ENCODE measurements at regions not wholly inside any gene's neighbourhood (a gene's known extent, or its start where the extent isn't known, plus 50 kb on each side); places are given as distances from the start of the nearest gene placed in this dataset.
"Not testable (repeated sequence)": the region's sequence is repeated elsewhere in the genome, so short reads cannot be mapped to it uniquely, and the experiment has no call there.

- in situ Hi-C loops (cut with MboI; ENCODE audit: low sequenced_read_pairs): no loop called here
These were observed 402.2 kb upstream of the RUNX1 start for GRCh38 chr21:35451276-35451675.

DNA sequence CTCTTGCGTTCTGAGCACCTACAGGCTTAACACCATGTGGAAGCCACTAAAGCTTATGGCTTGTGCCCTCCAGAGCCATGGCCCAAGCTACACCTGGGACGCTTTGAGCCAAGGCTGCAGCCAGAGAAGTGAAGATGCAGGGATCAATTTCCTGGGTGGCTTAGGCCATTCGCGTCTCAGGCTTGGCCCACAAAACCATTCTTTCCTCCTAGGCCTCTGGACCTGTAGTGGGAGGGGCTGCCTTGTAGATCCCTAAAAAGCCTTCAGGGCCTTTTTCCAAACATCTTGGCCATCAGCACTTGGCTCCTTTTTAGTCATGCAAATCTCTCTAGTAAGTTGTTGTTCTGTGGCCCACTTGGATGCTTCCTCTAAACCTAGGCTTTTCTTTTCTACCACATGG, 401.7 kb upstream of the RUNX1 start:
- in situ Hi-C loops (cut with MboI; ENCODE audit: low sequenced_read_pairs): no loop called here

DNA sequence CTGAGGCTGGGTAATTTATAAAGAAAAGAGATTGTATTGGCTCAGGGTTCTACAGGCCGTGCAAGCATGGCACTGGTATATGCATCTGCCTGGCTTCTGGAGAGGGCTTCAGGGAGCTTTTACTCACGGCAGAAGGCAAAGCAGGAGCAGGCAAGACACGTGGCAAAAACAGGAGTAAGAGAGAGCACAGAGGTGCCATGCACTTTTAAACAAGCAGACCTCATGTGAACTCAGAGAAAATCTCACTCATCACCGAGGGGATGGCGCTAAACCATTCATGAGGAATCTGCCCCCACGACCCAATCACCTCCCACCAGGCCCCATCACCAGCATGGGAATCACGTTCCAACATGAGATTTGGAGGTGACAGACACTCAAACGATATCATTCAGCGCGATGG, 400.7 kb upstream of the RUNX1 start:
- in situ Hi-C loops (cut with MboI; ENCODE audit: low sequenced_read_pairs): no loop called here

DNA sequence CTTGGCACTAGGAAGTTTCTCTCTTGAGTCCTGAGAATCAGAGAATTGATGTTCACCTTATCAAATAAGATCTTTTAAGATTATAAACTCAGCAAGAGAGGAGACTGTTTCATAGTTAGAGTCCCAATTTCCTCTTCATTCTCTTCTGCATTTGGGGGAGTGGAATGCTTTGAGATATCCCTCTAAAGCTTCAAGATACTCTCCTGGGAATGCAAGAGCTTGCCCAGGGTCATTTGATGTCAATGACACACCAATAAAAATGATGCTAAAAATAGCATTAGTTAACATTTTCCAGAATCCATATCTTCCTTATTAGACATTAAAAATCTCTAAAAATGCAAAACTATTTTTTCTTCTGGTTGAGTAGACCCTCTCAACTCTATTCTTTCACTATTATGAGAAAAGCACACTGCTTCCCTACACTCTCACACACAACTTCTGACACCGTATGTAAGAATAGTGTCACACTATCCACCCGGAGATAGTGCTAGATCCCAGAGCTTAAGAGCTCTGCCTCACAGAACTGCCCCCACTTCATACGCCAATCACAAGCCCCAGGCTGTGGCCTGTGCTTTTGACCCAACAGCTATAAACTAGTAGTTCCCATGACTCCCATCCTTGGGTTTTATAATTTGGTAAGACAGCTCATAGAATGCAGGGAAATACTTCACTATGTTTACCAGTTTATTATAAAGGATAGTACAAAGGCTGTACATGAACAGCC, 399.9 kb upstream of the RUNX1 start:
- in situ Hi-C loops (cut with MboI; ENCODE audit: low sequenced_read_pairs): no loop called here

DNA sequence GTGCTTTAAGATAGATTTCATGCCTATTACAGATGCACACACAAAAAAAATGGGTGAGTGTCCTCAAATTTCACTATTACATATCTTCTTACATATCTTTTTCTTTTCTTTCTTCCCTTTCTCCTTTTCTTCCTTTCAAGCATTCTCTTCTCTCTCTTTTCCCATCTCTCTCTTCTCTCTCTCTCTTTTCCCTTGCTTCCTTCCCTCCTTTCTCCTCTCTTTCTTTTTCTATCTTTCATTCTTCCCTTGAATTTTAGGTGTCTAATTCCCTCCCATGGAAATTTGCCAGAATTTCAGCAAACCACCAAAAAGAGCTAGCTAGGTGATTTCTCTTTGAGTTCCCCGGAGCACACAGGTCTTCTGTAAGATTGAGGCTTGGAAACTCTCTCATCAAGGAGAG, 395.3 kb upstream of the RUNX1 start:
- in situ Hi-C loops (cut with MboI; ENCODE audit: low sequenced_read_pairs): no loop called here

DNA sequence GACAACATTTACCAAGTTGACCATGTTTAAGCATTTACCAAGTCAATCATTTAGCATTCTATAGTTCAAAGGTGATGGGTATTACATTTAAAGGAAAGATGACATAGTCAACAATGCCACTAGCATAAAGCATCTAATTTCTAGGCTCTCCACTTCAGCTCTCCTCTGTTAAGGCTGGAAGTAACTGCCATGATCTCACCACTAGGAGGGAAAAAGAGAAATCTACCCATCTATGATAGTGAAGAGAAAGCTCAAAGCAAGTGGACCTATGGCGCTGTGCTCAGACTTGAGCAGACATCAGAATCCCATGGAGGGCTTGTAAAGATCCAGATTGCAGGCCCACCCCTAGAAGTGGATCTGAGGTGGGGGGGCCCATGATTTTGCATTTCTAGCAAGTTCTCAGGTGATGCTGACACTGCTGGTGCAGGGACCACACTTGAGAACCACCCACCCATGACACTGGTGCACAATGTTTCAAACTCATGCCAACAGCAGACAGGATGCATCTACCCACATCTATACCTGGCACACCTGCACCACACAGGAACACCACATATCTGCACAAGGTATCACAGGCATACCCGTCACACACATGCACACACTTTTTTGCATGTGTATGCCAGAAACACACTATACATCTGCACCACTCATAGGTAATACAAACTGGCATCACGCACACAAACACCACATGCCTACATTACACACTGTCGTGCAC, 392.9 kb upstream of the RUNX1 start:
- in situ Hi-C loops (cut with MboI; ENCODE audit: low sequenced_read_pairs): no loop called here

DNA sequence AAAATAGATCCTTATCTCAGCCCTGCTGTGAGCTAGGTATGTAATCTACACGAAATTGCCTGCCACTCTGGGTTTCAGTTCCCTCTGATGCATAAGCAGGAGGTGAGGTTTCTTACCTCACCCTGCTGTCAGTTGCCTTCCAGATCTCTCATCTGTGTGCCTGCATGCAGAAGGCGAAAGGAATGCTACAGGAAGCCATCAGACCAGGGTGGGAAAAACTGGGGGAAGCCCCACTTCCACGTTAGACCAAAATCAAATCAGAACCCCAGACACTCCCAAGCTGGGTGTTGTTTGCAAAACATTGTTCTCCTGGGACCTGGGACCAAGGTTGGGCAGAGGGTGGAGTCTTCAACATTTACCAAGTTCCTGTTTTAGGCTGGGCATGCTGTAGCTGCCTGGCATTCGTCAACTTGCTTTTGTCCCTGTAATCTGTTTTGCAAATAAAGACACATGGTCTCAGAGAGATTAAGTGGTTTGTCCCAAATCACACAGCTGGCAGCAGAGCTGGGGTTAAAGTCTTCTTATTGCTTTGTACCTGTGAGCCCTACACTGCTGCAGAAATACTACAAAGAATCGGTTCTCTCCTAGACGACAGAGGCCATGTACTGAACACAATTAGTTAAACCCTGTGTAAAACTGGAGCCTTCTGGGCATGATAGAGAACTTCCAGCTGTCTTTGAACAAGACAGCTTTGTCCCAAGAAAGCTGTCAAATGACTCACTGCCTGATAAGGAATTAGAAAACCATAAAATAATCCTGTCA, 389.7 kb upstream of the RUNX1 start:
- in situ Hi-C loops (cut with MboI; ENCODE audit: low sequenced_read_pairs): no loop called here

DNA sequence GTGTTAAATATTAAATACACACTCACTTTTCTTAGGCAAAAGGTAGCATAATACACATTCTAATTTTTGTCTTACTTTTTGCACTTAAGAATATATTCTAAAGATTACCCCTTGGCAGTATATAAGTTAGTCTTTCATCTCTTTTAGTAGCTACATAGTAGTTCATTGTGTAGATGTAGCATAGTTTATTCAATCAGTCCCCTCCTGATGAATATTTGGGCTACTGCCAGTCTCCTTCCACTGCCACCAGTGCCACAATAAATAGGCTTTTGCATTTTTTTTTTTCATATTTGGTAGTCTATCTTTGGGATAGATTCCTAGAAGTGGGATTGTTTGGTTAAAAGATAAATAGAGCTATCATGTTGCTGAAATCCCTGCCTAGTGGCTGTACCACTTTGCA, 388.8 kb upstream of the RUNX1 start:
- in situ Hi-C loops (cut with MboI; ENCODE audit: low sequenced_read_pairs): no loop called here

- in situ Hi-C loops (cut with MboI; ENCODE audit: low sequenced_read_pairs): no loop called here
These were observed 387.8 kb upstream of the RUNX1 start for GRCh38 chr21:35436899-35437298.

- in situ Hi-C loops (cut with MboI; ENCODE audit: low sequenced_read_pairs): not testable (repeated sequence)
These were observed 383.5 kb upstream of the RUNX1 start for GRCh38 chr21:35432601-35433000.

GRCh38 chr21:35430260-35430659, 381.2 kb upstream of the RUNX1 start:
- in situ Hi-C loops (cut with MboI; ENCODE audit: low sequenced_read_pairs): no loop called here

GRCh38 chr21:35428937-35429336, 379.8 kb upstream of the RUNX1 start:
- in situ Hi-C loops (cut with MboI; ENCODE audit: low sequenced_read_pairs): no loop called here

GRCh38 chr21:35428489-35428888, 379.4 kb upstream of the RUNX1 start:
- in situ Hi-C loops (cut with MboI; ENCODE audit: low sequenced_read_pairs): no loop called here

DNA sequence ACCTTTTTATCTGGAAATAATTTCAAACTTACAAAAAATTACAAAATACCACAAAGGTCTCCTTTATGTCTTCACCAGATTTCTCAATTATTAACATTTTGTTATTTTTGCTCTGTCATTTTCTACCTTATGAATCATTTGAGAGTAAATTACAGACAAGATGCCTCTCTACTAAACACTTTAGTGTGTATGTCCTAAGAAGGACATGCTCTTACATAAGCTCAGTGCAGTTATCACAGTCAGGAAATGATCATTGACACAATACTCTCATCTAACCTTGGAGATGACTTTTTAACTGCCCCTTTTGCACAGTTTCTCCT, 378.9 kb upstream of the RUNX1 start:
- in situ Hi-C loops (cut with MboI; ENCODE audit: low sequenced_read_pairs): no loop called here

- in situ Hi-C loops (cut with MboI; ENCODE audit: low sequenced_read_pairs): no loop called here
These were observed 378.4 kb upstream of the RUNX1 start for GRCh38 chr21:35427320-35428000.

DNA sequence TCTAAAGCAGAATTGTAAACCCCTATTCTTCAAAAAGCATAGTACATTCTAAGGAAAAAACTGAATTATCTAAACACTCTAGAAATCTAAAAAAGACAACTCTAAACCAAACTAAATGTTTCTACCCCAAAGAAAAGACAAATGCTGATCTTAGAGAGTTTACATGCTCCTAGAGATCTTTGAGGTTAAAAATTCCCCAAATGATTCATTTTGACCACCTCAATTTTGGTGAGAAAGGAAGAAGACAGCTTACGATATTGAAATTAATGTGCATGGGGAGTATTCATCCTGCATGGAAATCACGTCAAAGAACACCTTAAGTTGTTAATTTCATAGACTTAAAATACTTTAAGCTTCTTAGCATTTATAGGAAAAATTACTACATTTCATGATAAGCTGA, 377.8 kb upstream of the RUNX1 start:
- in situ Hi-C loops (cut with MboI; ENCODE audit: low sequenced_read_pairs): no loop called here

GRCh38 chr21:35426469-35426868, 377.4 kb upstream of the RUNX1 start:
- in situ Hi-C loops (cut with MboI; ENCODE audit: low sequenced_read_pairs): no loop called here

DNA sequence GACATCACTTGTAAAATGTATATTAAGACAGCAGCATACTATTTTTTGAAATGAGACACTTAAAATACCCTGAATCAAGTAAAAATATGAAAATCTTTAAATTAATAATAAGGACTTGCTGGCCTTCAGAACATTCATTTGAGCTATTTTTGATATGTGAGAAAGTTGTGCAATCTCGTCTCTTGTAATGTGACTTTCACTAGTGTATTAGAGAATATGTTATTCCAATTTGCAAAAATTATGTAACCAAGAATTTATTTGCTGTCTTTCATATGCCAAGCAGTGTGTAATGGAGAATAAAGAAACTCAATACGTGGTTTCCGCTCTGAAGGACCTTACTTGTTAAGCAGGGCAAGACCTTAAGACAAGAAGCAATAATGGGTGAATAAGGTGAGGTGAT, 375.0 kb upstream of the RUNX1 start:
- in situ Hi-C loops (cut with MboI; ENCODE audit: low sequenced_read_pairs): no loop called here

DNA sequence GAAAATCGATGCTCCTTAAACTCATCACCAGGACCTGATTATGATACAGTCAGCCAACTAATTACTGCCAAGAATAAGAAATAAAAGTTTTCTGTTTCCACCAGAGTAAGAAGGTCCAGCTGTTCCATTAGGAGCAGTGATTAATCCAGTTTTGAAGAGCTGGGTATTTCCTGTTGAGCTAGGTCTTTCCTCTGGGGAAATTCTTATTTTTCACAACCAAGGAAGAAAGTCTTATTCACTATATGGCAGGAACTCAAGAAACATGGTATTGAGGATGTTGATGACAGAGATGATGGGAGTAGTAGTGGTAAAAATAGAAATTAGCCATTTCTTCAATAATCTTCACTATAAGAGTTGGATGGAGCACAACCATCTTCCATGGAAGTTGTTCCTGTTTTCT, 374.6 kb upstream of the RUNX1 start:
- in situ Hi-C loops (cut with MboI; ENCODE audit: low sequenced_read_pairs): no loop called here

- in situ Hi-C loops (cut with MboI; ENCODE audit: low sequenced_read_pairs): no loop called here
These were observed 372.9 kb upstream of the RUNX1 start for GRCh38 chr21:35422011-35422410.

- in situ Hi-C loops (cut with MboI; ENCODE audit: low sequenced_read_pairs): no loop called here
These were observed 372.1 kb upstream of the RUNX1 start for GRCh38 chr21:35421221-35421620.

DNA sequence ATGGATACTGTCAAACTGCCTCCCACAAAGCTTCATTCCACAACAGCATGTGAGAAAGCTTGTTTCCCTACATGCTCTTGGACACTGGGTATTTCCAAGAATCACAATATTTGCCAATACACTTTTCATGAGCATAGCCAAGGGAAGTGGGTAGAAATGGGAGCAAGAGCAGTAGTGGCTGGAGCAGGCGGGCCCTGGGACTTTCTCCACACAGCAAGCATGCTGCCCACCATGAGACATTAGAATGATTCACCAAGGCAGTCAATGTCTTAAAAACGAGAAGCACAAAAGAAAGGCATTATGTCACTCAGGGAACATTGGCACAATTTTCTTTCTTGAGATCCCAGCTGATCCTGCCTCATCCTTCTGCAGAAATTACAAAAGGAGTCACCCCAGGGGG, 371.6 kb upstream of the RUNX1 start:
- in situ Hi-C loops (cut with MboI; ENCODE audit: low sequenced_read_pairs): no loop called here
